CD4-positive, alpha-beta T cell treated with Interferon gamma for 1 hour (primary cell): ENCODE measurements at regions not wholly inside any gene's neighbourhood (a gene's known extent, or its start where the extent isn't known, plus 50 kb on each side); places are given as distances from the start of the nearest gene placed in this dataset.
A peak's percentile ranks its signal among the peaks of the same experiment; 100 is the strongest.

ENCODE experiments used
- DNase-seq: peaks from one replicate; pipeline ENCODE4 v3.0.0-alpha.2; 2020

GRCh38 chr1:29747196-29747595 lies 510.9 kb downstream of the PTPRU start:
- DNase-seq: no peak

- no peak for DNase-seq
Measured at GRCh38 chr1:29746076-29746665, 509.8 kb downstream of the PTPRU start.

GRCh38 chr1:29744684-29745490 lies 508.6 kb downstream of the PTPRU start:
- DNase-seq: no peak

GRCh38 chr1:29743931-29744330 lies 507.6 kb downstream of the PTPRU start:
- no peak for DNase-seq

- DNase-seq: no peak
Measured at GRCh38 chr1:29743264-29743663, 506.9 kb downstream of the PTPRU start.

- DNase-seq: no peak
Measured at GRCh38 chr1:29739176-29739575, 502.9 kb downstream of the PTPRU start.

GRCh38 chr1:29736582-29737188 lies 500.4 kb downstream of the PTPRU start:
- DNase-seq: no peak

- DNase-seq: no peak
Measured at GRCh38 chr1:29732453-29732852, 496.1 kb downstream of the PTPRU start.

GRCh38 chr1:29730623-29731022 lies 494.3 kb downstream of the PTPRU start:
- no peak for DNase-seq

- no peak for DNase-seq
Measured at GRCh38 chr1:29729281-29729680, 493.0 kb downstream of the PTPRU start.

GRCh38 chr1:29728703-29729102 lies 492.4 kb downstream of the PTPRU start:
- DNase-seq: no peak

- DNase-seq: no peak
Measured at GRCh38 chr1:29725262-29725661, 488.9 kb downstream of the PTPRU start.

GRCh38 chr1:29722598-29722997 lies 486.3 kb downstream of the PTPRU start:
- no peak for DNase-seq

GRCh38 chr1:29719253-29719652 lies 482.9 kb downstream of the PTPRU start:
- no peak for DNase-seq

- DNase-seq: no peak
Measured at GRCh38 chr1:29718791-29719190, 482.5 kb downstream of the PTPRU start.

- no peak for DNase-seq
Measured at GRCh38 chr1:29716306-29716705, 480.0 kb downstream of the PTPRU start.

GRCh38 chr1:29713857-29714256 lies 477.5 kb downstream of the PTPRU start:
- DNase-seq: no peak

- DNase-seq: no peak
Measured at GRCh38 chr1:29712801-29713200, 476.5 kb downstream of the PTPRU start.

- no peak for DNase-seq
Measured at GRCh38 chr1:29712284-29712651, 475.9 kb downstream of the PTPRU start.

GRCh38 chr1:29711582-29712283 lies 475.4 kb downstream of the PTPRU start:
- DNase-seq: peak; percentile 1

- no peak for DNase-seq
Measured at GRCh38 chr1:29709704-29710280, 473.5 kb downstream of the PTPRU start.

- DNase-seq: no peak
Measured at GRCh38 chr1:29708796-29709703, 472.7 kb downstream of the PTPRU start.
